ENCODE measurements at regions not wholly inside any gene's neighbourhood (a gene's known extent, or its start where the extent isn't known, plus 50 kb on each side); places are given as distances from the start of the nearest gene placed in this dataset.

GRCh38 chr13:79098596-79098995, 307.5 kb downstream of the RBM26 start:
- Histone ChIP-seq H3K79me2 (ENCODE audit: control insufficient read depth in 1 of 2, insufficient read depth in 2 of 2, low read length in 2 of 2) (no peaks in the 10 kb centered on the region), H4K91ac (replicated peaks; ENCODE audit: insufficient read length, low read length) (no peak overlapping the region), H3K4me1 (replicated peaks in 1 of 4; ENCODE audit: control insufficient read depth in 3 of 4, insufficient read depth in 4 of 4, low read length in 3 of 4) (no peaks in the 10 kb centered on the region), H2AK5ac (ENCODE audit: low read depth, low read length) (no peak overlapping the region), H2BK12ac (ENCODE audit: low read depth, low read length) (no peak overlapping the region), H2BK20ac (ENCODE audit: low read length) (no peak overlapping the region), H3K4me2 (ENCODE audit: insufficient read depth in 1 of 2, low read depth in 2 of 2, low read length in 2 of 2) (no peak overlapping the region), H3K4me3 (ENCODE audit: extremely low read depth in 1 of 4, insufficient read depth in 2 of 4, low read depth in 3 of 4, low read length in 4 of 4) (no peak overlapping the region), H2BK15ac (ENCODE audit: low read length) (no peak overlapping the region), H3K79me1 (ENCODE audit: low read depth, low read length) (no peaks in the 10 kb centered on the region), H3K27me3 (replicated peaks in 1 of 4; ENCODE audit: control insufficient read depth in 3 of 4, extremely low read depth in 1 of 4, insufficient read depth in 3 of 4, low read length in 3 of 4) (peaks cover 0 to 1% (median 0%) of the 10 kb centered on the region in 4 experiments; a peak in 1 of 7 replicates), H3K9ac (replicated peaks in 1 of 4; ENCODE audit: extremely low read depth in 1 of 4, low read depth in 3 of 4, low read length in 3 of 4) (no peak overlapping the region), H2AFZ (ENCODE audit: low read length) (no peak overlapping the region), H3K23ac (ENCODE audit: insufficient read length) (no peak overlapping the region), H3K36me3 (ENCODE audit: control insufficient read depth in 2 of 4, insufficient read depth in 4 of 4, low read length in 3 of 4) (no peaks in the 10 kb centered on the region), H3K14ac (ENCODE audit: insufficient read length) (no peak overlapping the region), H2BK120ac (replicated peaks; ENCODE audit: low read depth, low read length) (no peak overlapping the region), H3K4ac (replicated peaks; ENCODE audit: insufficient read length, low read depth, low read length) (no peak overlapping the region), H3K56ac (replicated peaks; ENCODE audit: insufficient read length, low read depth, low read length) (no peak overlapping the region), H3K23me2 (ENCODE audit: low read depth, low read length) (no peaks in the 10 kb centered on the region), H3K27ac (ENCODE audit: low read depth, low read length) (no peak overlapping the region), H2BK5ac (ENCODE audit: low read depth, low read length) (no peak overlapping the region), H4K5ac (ENCODE audit: insufficient read length, low read depth, low read length) (no peak overlapping the region), H3K18ac (ENCODE audit: extremely low read depth, low read length) (no peak overlapping the region), H4K8ac (ENCODE audit: extremely low read depth, insufficient read depth, low read length) (no peak overlapping the region), H3K9me3 (ENCODE audit: insufficient read depth in 2 of 2, low read depth in 1 of 2, low read length in 1 of 2) (no peaks in the 10 kb centered on the region), H4K20me1 (replicated peaks in 1 of 2; ENCODE audit: control insufficient read depth in 1 of 2, insufficient read depth in 2 of 2, low read length in 2 of 2) (no peaks in the 10 kb centered on the region)
- 78% methylated on average over 4 of the region's 4 CpGs; no CpG with 5 or more reads in 1 of the 2 experiments for WGBS, 2 experiments (ENCODE audit: extremely low coverage in 1 of 2, insufficient coverage in 1 of 2, insufficient read length in 1 of 2, insufficient replicate concordance in 2 of 2, low coverage in 1 of 2, low lambda C conversion rate in 2 of 2, missing lambda C conversion rate in 1 of 2)
- FAIRE-seq (no peak), DNase-seq (ENCODE audit: low read depth in 1 of 2, low spot score in 2 of 2) (no peak)
- no peak for TF ChIP-seq FOSL1 (IDR thresholded peaks at IDR 0.05; ENCODE audit: insufficient read depth, low read depth, low read length)
- no peak for TF ChIP-seq CHD2 (IDR thresholded peaks at IDR 0.05; ENCODE audit: low read length)
- TF ChIP-seq CEBPB (IDR thresholded peaks at IDR 0.05; ENCODE audit: low read depth, low read length): no peak
- TF ChIP-seq KDM4A (IDR thresholded peaks at IDR 0.05; ENCODE audit: low read depth, low read length, severe bottlenecking): no peak
- no peak for TF ChIP-seq SIN3A (conservative IDR thresholded peaks at IDR 0.05 in 1 of 2, IDR thresholded peaks at IDR 0.05 in 1 of 2; ENCODE audit: low read depth in 1 of 2, low read length in 2 of 2)
- TF ChIP-seq RFX5 (IDR thresholded peaks at IDR 0.05; ENCODE audit: borderline replicate concordance, low read depth, low read length): no peak
- no peak for TF ChIP-seq NANOG (IDR thresholded peaks at IDR 0.05; ENCODE audit: insufficient read depth, low read depth, low read length, poor library complexity, severe bottlenecking)
- no peak for TF ChIP-seq PHF8 (conservative IDR thresholded peaks at IDR 0.05; ENCODE audit: low read depth, low read length)
- TF ChIP-seq EP300 (IDR thresholded peaks at IDR 0.05; ENCODE audit: borderline replicate concordance in 1 of 2, low read depth in 2 of 2, low read length in 2 of 2): no peak
- ChIA-PET CTCF (ENCODE audit: partially characterized antibody) (interaction anchor here (1.2 to 1.4 kb wide), 2 partner anchors 20 to 38 kb away, joined by 3 read pairs; no protein-coding TSS in a partner anchor), POLR2A (ENCODE audit: partially characterized antibody) (no interaction called here)

All from H1 (cell line).